Fibroblast of lung (primary cell): ENCODE measurements at regions not wholly inside any gene's neighbourhood (a gene's known extent, or its start where the extent isn't known, plus 50 kb on each side); places are given as distances from the start of the nearest gene placed in this dataset.

Experiments used
- DNase-seq, 2 donors: peaks; one replicate each; pipeline versions ENCODE4 v3.0.0 to v3.0.0-alpha.2; 2010; ENCODE audit warnings: low read depth in 2 of 2
- H2AFZ ChIP-seq: 2 replicates; pipeline ENCODE4 v1.5.1; 2012; ENCODE audit warnings: low read length, control low read depth, inconsistent platforms
- H3K27ac ChIP-seq: 2 replicates; pipeline ENCODE4 v1.5.1; 2011; ENCODE audit warnings: low read length, control low read depth; ENCODE audit not compliant: insufficient read depth
- H3K27me3 ChIP-seq: 2 replicates; pipeline ENCODE4 v1.5.1; 2011; ENCODE audit warnings: mild to moderate bottlenecking, low read length; ENCODE audit not compliant: control insufficient read depth, insufficient read depth
- H3K36me3 ChIP-seq: 2 replicates; pipeline ENCODE4 v1.5.1; 2011; ENCODE audit warnings: low read length; ENCODE audit not compliant: control insufficient read depth, insufficient read depth
- H3K4me1 ChIP-seq: 2 replicates; pipeline ENCODE4 v1.5.1; 2011; ENCODE audit warnings: low read length; ENCODE audit not compliant: control insufficient read depth, insufficient read depth; ENCODE audit errors: extremely low read depth
- H3K4me2 ChIP-seq: 2 replicates; pipeline ENCODE4 v1.5.1; 2011; ENCODE audit warnings: low read length, control low read depth; ENCODE audit not compliant: insufficient read depth; ENCODE audit errors: extremely low read depth
- H3K4me3 ChIP-seq, 4 experiments: fragments of 200-600 bp in 1 of 4; sonication (generic) in 1 of 4; replicated peaks in 1 of 4; 2 replicates each; pipeline ENCODE4 v1.5.1; 2011 to 2016; ENCODE audit warnings: low read length in 4 of 4, low read depth in 3 of 4, mild to moderate bottlenecking in 3 of 4, control low read depth in 2 of 4, inconsistent platforms in 1 of 4, mixed read lengths in 1 of 4; ENCODE audit not compliant: insufficient read depth in 1 of 4; ENCODE audit errors: control extremely low read depth in 1 of 4
- H3K79me2 ChIP-seq: 2 replicates; pipeline ENCODE4 v1.5.1; 2012; ENCODE audit warnings: mild to moderate bottlenecking, low read length, inconsistent platforms; ENCODE audit not compliant: control insufficient read depth, insufficient read depth
- H3K9ac ChIP-seq: 2 replicates; pipeline ENCODE4 v1.5.1; 2011; ENCODE audit warnings: mild to moderate bottlenecking, low read length, control low read depth; ENCODE audit not compliant: insufficient read depth
- H3K9me3 ChIP-seq: 2 replicates; pipeline ENCODE4 v1.5.1; 2012; ENCODE audit warnings: low read depth, low read length; ENCODE audit not compliant: control insufficient read depth, insufficient read depth
- H4K20me1 ChIP-seq: 2 replicates; pipeline ENCODE4 v1.5.1; 2011; ENCODE audit warnings: low read length; ENCODE audit not compliant: control insufficient read depth, insufficient read depth; ENCODE audit errors: extremely low read depth
- CTCF ChIP-seq, 2 donors: IDR thresholded peaks in 1 of 2; conservative IDR thresholded peaks in 1 of 2; 1 replicate in 1 of 2; 2 replicates in 1 of 2; pipeline ENCODE4 v1.5.1; 2011 to 2012; ENCODE audit warnings: low read length in 2 of 2, control low read depth in 1 of 2, inconsistent platforms in 1 of 2, low read depth in 1 of 2, mild to moderate bottlenecking in 1 of 2
- EZH2 ChIP-seq: IDR thresholded peaks from 2 replicates; pipeline ENCODE4 v1.5.1; 2012; ENCODE audit warnings: low read length, control low read depth, mild to moderate bottlenecking; ENCODE audit errors: missing control alignments

- DNase-seq, result no peak
- no peak overlapping the region for H3K9ac ChIP-seq
- H2AFZ ChIP-seq, result no peak overlapping the region
- no peak for TF ChIP-seq CTCF (conservative IDR thresholded peaks at IDR 0.05 in 1 of 2, IDR thresholded peaks at IDR 0.05 in 1 of 2; ENCODE audit: low read depth in 1 of 2, low read length in 2 of 2)
- TF ChIP-seq EZH2, result no peak
- H3K9me3 ChIP-seq, result no peaks in the 10 kb centered on the region
- H3K79me2 ChIP-seq, result no peaks in the 10 kb centered on the region
- no peaks in the 10 kb centered on the region for H3K4me1 ChIP-seq
- no peaks in the 10 kb centered on the region for H3K36me3 ChIP-seq
- no peak overlapping the region for H3K4me3 ChIP-seq
- H4K20me1 ChIP-seq, result no peaks in the 10 kb centered on the region
- H3K27me3 ChIP-seq, result no peaks in the 10 kb centered on the region
- no peak overlapping the region for H3K27ac ChIP-seq
- H3K4me2 ChIP-seq, result no peak overlapping the region
Observed at GRCh38 chr2:150631236-150631821, 143.9 kb upstream of the RND3 start.

- Histone ChIP-seq H3K4me1 (no peaks in the 10 kb centered on the region), H3K4me3 (no peak overlapping the region), H3K27ac (no peak overlapping the region), H3K9me3 (no peaks in the 10 kb centered on the region), H3K27me3 (no peaks in the 10 kb centered on the region), H3K79me2 (no peaks in the 10 kb centered on the region), H3K4me2 (no peak overlapping the region), H3K9ac (no peak overlapping the region), H3K36me3 (no peaks in the 10 kb centered on the region), H4K20me1 (no peaks in the 10 kb centered on the region), H2AFZ (no peak overlapping the region)
- peak in 1 of 2 donors; percentile 94 for DNase-seq
- TF ChIP-seq EZH2 (no peak), CTCF (conservative IDR thresholded peaks at IDR 0.05 in 1 of 2, IDR thresholded peaks at IDR 0.05 in 1 of 2; ENCODE audit: low read depth in 1 of 2, low read length in 2 of 2) (no peak)
Observed at GRCh38 chr2:150630587-150631235, 143.2 kb upstream of the RND3 start.

GRCh38 chr2:150627526-150627925 lies 140.1 kb upstream of the RND3 start:
- Histone ChIP-seq H3K27me3 (no peaks in the 10 kb centered on the region), H3K4me1 (peaks cover 3% of the 10 kb centered on the region), H2AFZ (no peak overlapping the region), H4K20me1 (no peaks in the 10 kb centered on the region), H3K9me3 (no peaks in the 10 kb centered on the region), H3K4me3 (no peak overlapping the region), H3K27ac (no peak overlapping the region), H3K9ac (no peak overlapping the region), H3K4me2 (no peak overlapping the region), H3K36me3 (no peaks in the 10 kb centered on the region), H3K79me2 (no peaks in the 10 kb centered on the region)
- peak in 1 of 2 donors; percentile 53 for DNase-seq
- TF ChIP-seq CTCF (conservative IDR thresholded peaks at IDR 0.05 in 1 of 2, IDR thresholded peaks at IDR 0.05 in 1 of 2; ENCODE audit: low read depth in 1 of 2, low read length in 2 of 2), result no peak
- TF ChIP-seq EZH2, result no peak
